KMS-11 (cell line): ENCODE measurements at regions not wholly inside any gene's neighbourhood (a gene's known extent, or its start where the extent isn't known, plus 50 kb on each side); places are given as distances from the start of the nearest gene placed in this dataset.

Experiments
- H2AFZ ChIP-seq: fragments of 200-600 bp; sonication (generic); 2 replicates; pipeline ENCODE4 v1.6.1; 2016; ENCODE audit warnings: antibody characterized with exemption, mixed run types, low read depth
- H3K27ac ChIP-seq: fragments of 200-600 bp; sonication (generic); 2 replicates; pipeline ENCODE4 v1.6.1; 2016; ENCODE audit warnings: mild to moderate bottlenecking, mixed run types
- H3K27me3 ChIP-seq: fragments of 200-600 bp; sonication (generic); 2 replicates; pipeline ENCODE4 v1.6.1; 2017; ENCODE audit warnings: mild to moderate bottlenecking, low read depth, mixed run types, moderate library complexity; ENCODE audit not compliant: insufficient read depth
- H3K36me3 ChIP-seq: fragments of 200-600 bp; sonication (generic); 2 replicates; pipeline ENCODE4 v1.6.1; 2017; ENCODE audit warnings: mild to moderate bottlenecking, mixed run types; ENCODE audit not compliant: insufficient read depth
- H3K4me1 ChIP-seq: fragments of 200-600 bp; sonication (generic); 2 replicates; pipeline ENCODE4 v1.6.1; 2016; ENCODE audit warnings: mild to moderate bottlenecking, low read depth, mixed run types; ENCODE audit not compliant: poor library complexity, severe bottlenecking
- H3K4me2 ChIP-seq: fragments of 200-600 bp; sonication (generic); 2 replicates; pipeline ENCODE4 v1.7.0; 2016; ENCODE audit warnings: mild to moderate bottlenecking, mixed run types
- H3K4me3 ChIP-seq: fragments of 200-600 bp; sonication (generic); IDR thresholded peaks from 2 replicates; pipeline ENCODE4 v1.6.1; 2017; ENCODE audit warnings: low read depth, low read length, mixed read lengths; ENCODE audit not compliant: insufficient read depth
- H3K79me2 ChIP-seq: fragments of 200-600 bp; sonication (generic); 2 replicates; pipeline ENCODE4 v1.6.1; 2016; ENCODE audit warnings: low read depth, mixed run types; ENCODE audit not compliant: insufficient read depth
- H3K9ac ChIP-seq: fragments of 200-600 bp; sonication (generic); 2 replicates; pipeline ENCODE4 v1.6.1; 2016; ENCODE audit warnings: mild to moderate bottlenecking, mixed run types
- H4K20me1 ChIP-seq: fragments of 200-600 bp; sonication (generic); 2 replicates; pipeline ENCODE4 v1.6.1; 2016; ENCODE audit warnings: mild to moderate bottlenecking, mixed run types; ENCODE audit not compliant: insufficient read depth
- CTCF ChIP-seq: fragments of 200-600 bp; sonication (generic); conservative IDR thresholded peaks from 2 replicates; pipeline ENCODE4 v1.6.1; 2017; ENCODE audit warnings: low read depth, mild to moderate bottlenecking, antibody characterized with exemption, low read length, moderate library complexity, mixed read lengths

GRCh38 chr4:97238956-97239666, 904.2 kb downstream of the STPG2 start:
- H2AFZ ChIP-seq = no peak overlapping the region
- H3K36me3 ChIP-seq = no peaks in the 10 kb centered on the region
- TF ChIP-seq CTCF = no peak
- no peaks in the 10 kb centered on the region for H3K79me2 ChIP-seq
- H3K27ac ChIP-seq = no peak overlapping the region
- H3K4me1 ChIP-seq = no peaks in the 10 kb centered on the region
- H4K20me1 ChIP-seq = no peaks in the 10 kb centered on the region
- H3K4me3 ChIP-seq = no peak overlapping the region
- H3K4me2 ChIP-seq = no peak overlapping the region
- H3K9ac ChIP-seq = no peak overlapping the region
- no peaks in the 10 kb centered on the region for H3K27me3 ChIP-seq

- TF ChIP-seq CTCF = no peak
- Histone ChIP-seq H3K4me2 (no peak overlapping the region), H3K27ac (no peak overlapping the region), H3K4me3 (no peak overlapping the region), H2AFZ (no peak overlapping the region), H3K27me3 (no peaks in the 10 kb centered on the region), H3K9ac (no peak overlapping the region), H3K36me3 (no peaks in the 10 kb centered on the region), H4K20me1 (no peaks in the 10 kb centered on the region), H3K79me2 (no peaks in the 10 kb centered on the region), H3K4me1 (no peaks in the 10 kb centered on the region)
Measured at GRCh38 chr4:97239667-97239997, 903.6 kb downstream of the STPG2 start.

GRCh38 chr4:97252615-97253154, 890.6 kb downstream of the STPG2 start:
- no peak overlapping the region for H3K27ac ChIP-seq
- no peaks in the 10 kb centered on the region for H3K4me1 ChIP-seq
- no peaks in the 10 kb centered on the region for H3K27me3 ChIP-seq
- no peaks in the 10 kb centered on the region for H4K20me1 ChIP-seq
- H3K36me3 ChIP-seq = no peaks in the 10 kb centered on the region
- no peak overlapping the region for H3K4me2 ChIP-seq
- H3K79me2 ChIP-seq = no peaks in the 10 kb centered on the region
- no peak overlapping the region for H2AFZ ChIP-seq
- no peak for TF ChIP-seq CTCF
- H3K4me3 ChIP-seq = no peak overlapping the region
- no peak overlapping the region for H3K9ac ChIP-seq

- Histone ChIP-seq H3K9ac (no peak overlapping the region), H3K4me3 (no peak overlapping the region), H3K27ac (no peak overlapping the region), H4K20me1 (no peaks in the 10 kb centered on the region), H3K4me1 (no peaks in the 10 kb centered on the region), H3K36me3 (no peaks in the 10 kb centered on the region), H3K4me2 (no peak overlapping the region), H3K79me2 (no peaks in the 10 kb centered on the region), H3K27me3 (no peaks in the 10 kb centered on the region), H2AFZ (no peak overlapping the region)
- TF ChIP-seq CTCF = no peak
Measured at GRCh38 chr4:97262769-97263168, 880.5 kb downstream of the STPG2 start.
